ENCODE measurements at regions not wholly inside any gene's neighbourhood (a gene's known extent, or its start where the extent isn't known, plus 50 kb on each side); places are given as distances from the start of the nearest gene placed in this dataset.

DNA sequence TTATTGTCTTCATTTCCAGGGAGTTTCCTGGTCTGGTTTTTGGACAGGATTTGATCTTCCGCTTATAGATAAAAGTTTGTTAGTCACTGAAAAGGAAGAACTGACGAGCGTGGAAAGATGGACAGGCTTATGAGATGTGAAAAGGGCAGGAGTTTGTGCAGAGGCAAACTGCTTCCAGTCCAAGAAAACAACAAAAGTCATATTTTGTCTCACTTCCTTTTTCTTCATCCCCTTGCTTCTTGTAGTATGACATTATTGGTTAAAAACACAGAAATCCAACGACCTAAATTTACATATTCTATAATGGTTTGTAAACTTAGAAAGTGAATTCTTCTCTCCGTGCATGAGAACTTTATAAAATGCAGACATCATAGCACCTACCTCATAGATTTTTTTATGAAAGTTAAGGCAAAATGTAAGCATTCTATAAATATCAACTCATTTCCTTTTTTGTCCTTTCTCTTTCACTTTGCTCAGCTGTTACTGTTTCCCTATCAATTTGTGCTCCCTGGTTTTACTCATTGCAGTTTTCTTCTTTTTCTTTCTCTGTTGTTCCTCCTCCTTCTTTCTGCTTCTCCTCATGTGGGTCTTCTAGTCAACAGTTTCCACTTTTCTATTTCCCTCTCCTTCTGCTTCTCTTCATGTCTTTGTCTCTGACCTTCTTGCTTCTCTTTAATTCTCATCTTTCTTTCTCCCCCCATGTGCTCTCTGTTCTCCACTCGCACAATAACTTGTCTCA, 370.2 kb downstream of the ARL4A start:
- TF ChIP-seq EZH2 (IDR thresholded peaks at IDR 0.05; ENCODE audit: insufficient read depth, poor library complexity, severe bottlenecking) (no peak), EZH2phosphoT487 (IDR thresholded peaks at IDR 0.05; ENCODE audit: insufficient read depth, low read depth) (no peak)

Data from GM23248 (cell line).